Thyroid gland (tissue), 4 donors: ENCODE measurements at regions not wholly inside any gene's neighbourhood (a gene's known extent, or its start where the extent isn't known, plus 50 kb on each side); places are given as distances from the start of the nearest gene placed in this dataset.

Experiments
- POLR2A ChIP-seq, 2 donors: fragments of 450-650 bp; IDR thresholded peaks; one replicate each; pipeline ENCODE4 v1.6.1; 2017; ENCODE audit warnings: antibody characterized with exemption in 2 of 2, mild to moderate bottlenecking in 2 of 2, moderate library complexity in 1 of 2
- TF ChIP-seq, protein P1 (sequence below), 6 experiments: fragments of 200-600 bp in 3 of 6; fragments of 450-650 bp in 3 of 6; sonication (generic) in 3 of 6; IDR thresholded peaks; one replicate each; pipeline ENCODE4 v1.5.1; 2016 to 2019; ENCODE audit warnings: antibody characterized with exemption in 6 of 6, mild to moderate bottlenecking in 2 of 6, inconsistent platforms in 1 of 6, moderate library complexity in 1 of 6

DNA sequence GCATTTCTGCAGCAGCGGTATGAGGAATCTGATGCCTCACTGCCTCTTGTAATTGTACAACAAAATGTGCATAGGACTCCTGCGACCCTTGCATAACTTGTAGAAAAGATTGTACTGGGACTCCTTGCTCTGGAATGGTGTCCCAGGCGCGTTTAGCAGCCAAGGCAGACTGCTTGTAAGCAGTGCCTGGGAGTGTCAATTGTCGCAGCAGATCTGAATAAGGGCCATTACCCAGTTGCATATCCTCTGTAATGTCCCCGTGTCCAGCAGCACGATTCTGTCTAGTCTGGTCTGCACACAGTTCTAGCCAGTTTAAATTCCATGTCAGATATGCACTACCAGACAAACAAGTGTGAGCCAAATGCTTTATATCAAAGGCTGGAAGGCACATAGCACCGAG, 70.7 kb upstream of the BTN3A2 start:
- TF ChIP-seq, protein P1, sequence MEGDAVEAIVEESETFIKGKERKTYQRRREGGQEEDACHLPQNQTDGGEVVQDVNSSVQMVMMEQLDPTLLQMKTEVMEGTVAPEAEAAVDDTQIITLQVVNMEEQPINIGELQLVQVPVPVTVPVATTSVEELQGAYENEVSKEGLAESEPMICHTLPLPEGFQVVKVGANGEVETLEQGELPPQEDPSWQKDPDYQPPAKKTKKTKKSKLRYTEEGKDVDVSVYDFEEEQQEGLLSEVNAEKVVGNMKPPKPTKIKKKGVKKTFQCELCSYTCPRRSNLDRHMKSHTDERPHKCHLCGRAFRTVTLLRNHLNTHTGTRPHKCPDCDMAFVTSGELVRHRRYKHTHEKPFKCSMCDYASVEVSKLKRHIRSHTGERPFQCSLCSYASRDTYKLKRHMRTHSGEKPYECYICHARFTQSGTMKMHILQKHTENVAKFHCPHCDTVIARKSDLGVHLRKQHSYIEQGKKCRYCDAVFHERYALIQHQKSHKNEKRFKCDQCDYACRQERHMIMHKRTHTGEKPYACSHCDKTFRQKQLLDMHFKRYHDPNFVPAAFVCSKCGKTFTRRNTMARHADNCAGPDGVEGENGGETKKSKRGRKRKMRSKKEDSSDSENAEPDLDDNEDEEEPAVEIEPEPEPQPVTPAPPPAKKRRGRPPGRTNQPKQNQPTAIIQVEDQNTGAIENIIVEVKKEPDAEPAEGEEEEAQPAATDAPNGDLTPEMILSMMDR (IDR thresholded peaks at IDR 0.05): no peak
- no peak for TF ChIP-seq POLR2A (IDR thresholded peaks at IDR 0.05)
